Forelimb muscle (tissue), 1 donor: ENCODE measurements at regions not wholly inside any gene's neighbourhood (a gene's known extent, or its start where the extent isn't known, plus 50 kb on each side); places are given as distances from the start of the nearest gene placed in this dataset.

Source experiments
- DNase-seq: peaks from one replicate; pipeline ENCODE4 v3.0.0-alpha.2; 2013; ENCODE audit warnings: low read depth

GRCh38 chr13:57073983-57074382, 66.7 kb upstream of the PRR20A start:
- no peak for DNase-seq

DNA sequence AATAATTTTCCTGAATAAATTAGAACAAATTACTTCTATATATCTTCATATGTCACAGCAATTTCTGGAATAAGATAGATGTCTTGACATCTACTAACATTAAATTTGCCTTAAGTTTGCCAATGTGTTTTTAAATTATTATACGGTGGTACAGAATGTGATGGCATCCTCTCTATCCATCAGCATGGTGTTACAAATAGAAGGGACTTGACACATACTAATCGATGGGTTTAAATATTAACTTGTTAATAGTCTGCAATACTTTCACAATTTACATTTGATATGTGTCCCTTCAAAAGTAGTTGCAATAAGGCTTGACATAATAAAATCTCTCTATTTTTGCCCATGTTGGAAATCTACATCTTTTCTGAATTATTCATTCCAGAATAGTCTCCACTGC, 65.1 kb upstream of the PRR20A start:
- no peak for DNase-seq

DNA sequence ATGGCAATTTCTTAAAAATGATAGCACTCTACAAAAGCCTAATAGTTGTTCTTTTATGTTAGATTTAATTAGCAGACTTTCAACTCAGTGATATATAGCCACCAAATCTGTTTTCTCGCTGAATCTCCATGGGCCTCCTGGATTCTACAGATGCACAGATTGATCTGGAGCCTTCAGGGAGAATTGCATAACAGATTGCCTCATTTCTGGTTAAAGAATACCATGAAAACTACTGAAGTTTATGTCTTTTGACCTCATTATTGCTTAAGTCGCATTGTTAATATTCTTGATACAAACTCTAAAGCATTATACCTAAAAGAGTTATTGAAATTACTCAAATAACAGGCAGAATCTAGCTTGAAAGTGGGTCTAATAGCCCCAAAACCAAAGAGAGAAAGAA, 53.7 kb upstream of the PRR20A start:
- DNase-seq: no peak
